Peyer's patch (tissue), 4 donors: ENCODE measurements at regions not wholly inside any gene's neighbourhood (a gene's known extent, or its start where the extent isn't known, plus 50 kb on each side); places are given as distances from the start of the nearest gene placed in this dataset.

Experiments
- DNase-seq, 3 donors: peaks; one replicate each; pipeline ENCODE4 v3.0.0-alpha.2; 2017 to 2019
- H3K27ac ChIP-seq, 4 donors: fragments of 200-600 bp; sonication (generic); one replicate each; pipeline ENCODE4 v1.5.1; 2016 to 2019
- H3K27me3 ChIP-seq, 2 donors: fragments of 200-600 bp; sonication (generic); one replicate each; pipeline ENCODE4 v1.5.1; 2019
- H3K36me3 ChIP-seq, 3 donors: fragments of 200-600 bp; sonication (generic); one replicate each; pipeline ENCODE4 v1.5.1; 2016 to 2019
- H3K4me1 ChIP-seq, 4 donors: fragments of 200-600 bp; sonication (generic); one replicate each; pipeline ENCODE4 v1.5.1; 2016 to 2019
- H3K4me3 ChIP-seq, 4 donors: fragments of 200-600 bp; sonication (generic); 1 replicate in 3 of 4; 2 replicates in 1 of 4; pipeline ENCODE4 v1.5.1; 2016 to 2019; ENCODE audit warnings: mild to moderate bottlenecking in 1 of 4
- H3K9me3 ChIP-seq, 4 donors: fragments of 200-600 bp; sonication (generic); one replicate each; pipeline ENCODE4 v1.5.1; 2016 to 2019; ENCODE audit warnings: mild to moderate bottlenecking in 1 of 4
- CTCF ChIP-seq, 6 experiments: fragments of 450-650 bp in 4 of 6; fragments of 200-600 bp in 2 of 6; sonication (generic) in 1 of 6; IDR thresholded peaks; one replicate each; pipeline ENCODE4 v1.5.1; 2017 to 2019; ENCODE audit warnings: antibody characterized with exemption in 6 of 6, mild to moderate bottlenecking in 3 of 6, moderate library complexity in 1 of 6
- POLR2A ChIP-seq, 2 donors: fragments of 450-650 bp; IDR thresholded peaks; one replicate each; pipeline ENCODE4 v1.5.1; 2017; ENCODE audit warnings: antibody characterized with exemption in 2 of 2, mild to moderate bottlenecking in 2 of 2, moderate library complexity in 2 of 2

- H3K27me3 ChIP-seq: no peaks in the 10 kb centered on the region
- H3K27ac ChIP-seq: no peak overlapping the region
- no peak for DNase-seq
- H3K4me3 ChIP-seq: no peak overlapping the region
- no peaks in the 10 kb centered on the region for H3K9me3 ChIP-seq
- no peaks in the 10 kb centered on the region for H3K4me1 ChIP-seq
- no peak for TF ChIP-seq CTCF (IDR thresholded peaks at IDR 0.05)
- H3K36me3 ChIP-seq: no peaks in the 10 kb centered on the region
Observed at GRCh38 chr4:111717921-111718320, 427.3 kb upstream of the FAM241A start.

GRCh38 chr4:111718763-111719559, 426.3 kb upstream of the FAM241A start:
- Histone ChIP-seq H3K36me3 (no peaks in the 10 kb centered on the region), H3K9me3 (no peaks in the 10 kb centered on the region), H3K4me1 (no peaks in the 10 kb centered on the region), H3K27me3 (no peaks in the 10 kb centered on the region), H3K4me3 (no peak overlapping the region), H3K27ac (no peak overlapping the region)
- DNase-seq: no peak
- TF ChIP-seq POLR2A (IDR thresholded peaks at IDR 0.05) (no peak), CTCF (IDR thresholded peaks at IDR 0.05) (no peak)

- Histone ChIP-seq H3K9me3 (no peaks in the 10 kb centered on the region), H3K36me3 (no peaks in the 10 kb centered on the region), H3K27ac (no peak overlapping the region), H3K4me3 (no peak overlapping the region), H3K4me1 (no peaks in the 10 kb centered on the region), H3K27me3 (no peaks in the 10 kb centered on the region)
- TF ChIP-seq POLR2A (IDR thresholded peaks at IDR 0.05): no peak
- no peak for TF ChIP-seq CTCF (IDR thresholded peaks at IDR 0.05)
- DNase-seq: no peak
Observed at GRCh38 chr4:111720866-111721265, 424.4 kb upstream of the FAM241A start.

GRCh38 chr4:111722213-111722720, 423.0 kb upstream of the FAM241A start:
- Histone ChIP-seq H3K4me1 (no peaks in the 10 kb centered on the region), H3K27ac (no peak overlapping the region), H3K36me3 (no peaks in the 10 kb centered on the region), H3K27me3 (no peaks in the 10 kb centered on the region), H3K4me3 (no peak overlapping the region), H3K9me3 (no peaks in the 10 kb centered on the region)
- no peak for DNase-seq
- TF ChIP-seq CTCF (IDR thresholded peaks at IDR 0.05) (no peak), POLR2A (IDR thresholded peaks at IDR 0.05) (no peak)

- Histone ChIP-seq H3K27ac (no peak overlapping the region), H3K27me3 (no peaks in the 10 kb centered on the region), H3K9me3 (no peaks in the 10 kb centered on the region), H3K4me3 (no peak overlapping the region), H3K36me3 (no peaks in the 10 kb centered on the region), H3K4me1 (no peaks in the 10 kb centered on the region)
- no peak for TF ChIP-seq CTCF (IDR thresholded peaks at IDR 0.05)
- TF ChIP-seq POLR2A (IDR thresholded peaks at IDR 0.05): no peak
- DNase-seq: no peak
Observed at GRCh38 chr4:111736516-111736915, 408.7 kb upstream of the FAM241A start.
